HCT116 (cell line): ENCODE measurements at regions not wholly inside any gene's neighbourhood (a gene's known extent, or its start where the extent isn't known, plus 50 kb on each side); places are given as distances from the start of the nearest gene placed in this dataset.

Experiments used
- ATAC-seq: fragments of 200-7000 bp; cut with Tn5 transposase; 2 replicates; pipeline ENCODE4 v1.9.1; 2020; ENCODE audit warnings: mild to moderate bottlenecking, moderate library complexity
- BruUV-seq: library from RNA; stranded (reverse); fragments of 400-500 nt; replicated peaks from 2 replicates; lab custom pipeline; 2021; lab: Mats Ljungman, UMichigan
- CTCF ChIA-PET: fragments of 300-600 bp; sonication (Branson Sonifier 250); formaldehyde crosslinking; loops from one replicate; lab custom pipeline; 2021; ENCODE audit warnings: antibody characterized with exemption; lab: Charles Lee
- POLR2A ChIA-PET: fragments of 300-600, 350-600 bp; sonication (Branson Sonifier 250); formaldehyde crosslinking; loops from one replicate; lab custom pipeline; 2021; ENCODE audit warnings: antibody characterized with exemption; lab: Charles Lee
- RAD21 ChIA-PET, 2 experiments: fragments of 300-600 bp; sonication (Branson Sonifier 250); formaldehyde crosslinking; loops; one replicate each; lab custom pipeline; 2023; ENCODE audit warnings: low total read pairs in 2 of 2; ENCODE audit not compliant: uncharacterized antibody in 2 of 2, unreplicated experiment in 2 of 2, low non-redundant PET in 1 of 2; lab: Charles Lee
- DNase-seq: peaks from one replicate; pipeline ENCODE4 v3.0.0-alpha.2; 2010; ENCODE audit warnings: low read depth, low spot score
- H2AFZ ChIP-seq: fragments of 200-600 bp; shearing (Covaris generic), sonication (generic); 2 replicates; pipeline ENCODE4 v1.6.1; 2017; ENCODE audit warnings: low read depth, mixed run types, mixed read lengths, antibody characterized with exemption, low read length; ENCODE audit not compliant: poor library complexity, severe bottlenecking
- H3K27ac ChIP-seq: 2 replicates; pipeline ENCODE4 v1.5.1; 2012; ENCODE audit warnings: low read depth, low read length
- H3K27me3 ChIP-seq: fragments of 200-600 bp; sonication (generic); 2 replicates; pipeline ENCODE4 v1.6.1; 2016; ENCODE audit warnings: mixed run types, low read length, mixed read lengths; ENCODE audit not compliant: insufficient read depth
- H3K36me3 ChIP-seq, 2 experiments: fragments of 200-500 bp in 1 of 2; fragments of 200-600 bp in 1 of 2; sonication (Bioruptor generic) in 1 of 2; sonication (generic) in 1 of 2; 2 replicates each; pipeline versions ENCODE4 v1.5.1 to v1.6.1; 2014 to 2016; ENCODE audit warnings: low read length in 2 of 2, inconsistent platforms in 1 of 2, mixed read lengths in 1 of 2, mixed run types in 1 of 2; ENCODE audit not compliant: insufficient read depth in 2 of 2, control insufficient read depth in 1 of 2
- H3K4me1 ChIP-seq, 2 experiments: fragments of 200-600 bp in 1 of 2; sonication (generic) in 1 of 2; 2 replicates each; pipeline versions ENCODE4 v1.5.1 to v1.6.1; 2012 to 2017; ENCODE audit warnings: low read length in 2 of 2, inconsistent platforms in 1 of 2, mild to moderate bottlenecking in 1 of 2, mixed read lengths in 1 of 2, mixed run types in 1 of 2, moderate library complexity in 1 of 2; ENCODE audit not compliant: insufficient read depth in 2 of 2, control insufficient read depth in 1 of 2
- H3K4me2 ChIP-seq: fragments of 200-600 bp; sonication (generic); 2 replicates; pipeline ENCODE4 v1.6.1; 2017; ENCODE audit warnings: mixed run types, low read length, mixed read lengths
- H3K4me3 ChIP-seq, 2 experiments: fragments of 200-600 bp in 1 of 2; sonication (generic) in 1 of 2; replicated peaks in 1 of 2; 2 replicates each; pipeline ENCODE4 v1.5.1; 2011 to 2016; ENCODE audit warnings: low read length in 2 of 2, control low read depth in 1 of 2, low read depth in 1 of 2, mild to moderate bottlenecking in 1 of 2, mixed read lengths in 1 of 2, mixed run types in 1 of 2
- H3K79me2 ChIP-seq: fragments of 200-600 bp; sonication (generic); 2 replicates; pipeline ENCODE4 v1.6.1; 2017; ENCODE audit warnings: mild to moderate bottlenecking, mixed run types, low read length, moderate library complexity, mixed read lengths; ENCODE audit not compliant: insufficient read depth
- H3K9ac ChIP-seq: fragments of 200-600 bp; sonication (generic); 2 replicates; pipeline ENCODE4 v1.6.1; 2016; ENCODE audit warnings: low read length, mixed read lengths
- H3K9me2 ChIP-seq: fragments of 200-600 bp; sonication (generic), shearing (Covaris generic); 2 replicates; pipeline ENCODE4 v1.6.1; 2017; ENCODE audit warnings: mixed run types, mild to moderate bottlenecking, moderate library complexity; ENCODE audit not compliant: insufficient read depth
- H3K9me3 ChIP-seq, 2 experiments: fragments of 200-500 bp in 1 of 2; fragments of 200-600 bp in 1 of 2; sonication (Bioruptor generic) in 1 of 2; sonication (generic) in 1 of 2; 2 replicates each; pipeline ENCODE4 v1.6.1; 2014 to 2017; ENCODE audit warnings: low read length in 2 of 2, mixed read lengths in 2 of 2, inconsistent platforms in 1 of 2, low read depth in 1 of 2, mild to moderate bottlenecking in 1 of 2, mixed run types in 1 of 2, moderate library complexity in 1 of 2; ENCODE audit not compliant: control insufficient read depth in 1 of 2, insufficient read depth in 1 of 2
- H4K20me1 ChIP-seq: fragments of 200-600 bp; sonication (generic), shearing (Covaris generic); 2 replicates; pipeline ENCODE4 v1.6.1; 2017; ENCODE audit warnings: mixed run types, mild to moderate bottlenecking, moderate library complexity; ENCODE audit not compliant: insufficient read depth
- CEBPB ChIP-seq: IDR thresholded peaks from 2 replicates; pipeline ENCODE4 v1.6.1; 2012; ENCODE audit warnings: low read depth
- ELF1 ChIP-seq: IDR thresholded peaks from 2 replicates; pipeline ENCODE4 v1.6.1; 2012; ENCODE audit warnings: low read depth, borderline replicate concordance
- EZH2 ChIP-seq: fragments of 200-600 bp; sonication (generic); IDR thresholded peaks from 2 replicates; pipeline ENCODE4 v1.6.1; 2017; ENCODE audit warnings: antibody characterized with exemption, mixed run types
- EZH2phosphoT487 ChIP-seq: fragments of 200-600 bp; IDR thresholded peaks from 2 replicates; pipeline ENCODE4 v1.6.1; 2018; ENCODE audit warnings: antibody characterized with exemption, borderline replicate concordance
- FOSL1 ChIP-seq: IDR thresholded peaks from 2 replicates; pipeline ENCODE4 v1.6.1; 2012; ENCODE audit warnings: low read depth
- JUND ChIP-seq: IDR thresholded peaks from 2 replicates; pipeline ENCODE4 v1.6.1; 2012
- POLR2AphosphoS5 ChIP-seq: IDR thresholded peaks from 2 replicates; pipeline ENCODE4 v1.6.1; 2011; ENCODE audit warnings: mild to moderate bottlenecking, low read depth, low read length, moderate library complexity
- SIN3A ChIP-seq: IDR thresholded peaks from 2 replicates; pipeline ENCODE4 v1.6.1; 2012; ENCODE audit warnings: low read depth
- SP1 ChIP-seq: IDR thresholded peaks from 2 replicates; pipeline ENCODE4 v1.6.1; 2012; ENCODE audit warnings: low read depth
- SRF ChIP-seq: IDR thresholded peaks from 2 replicates; pipeline ENCODE4 v1.6.1; 2012; ENCODE audit warnings: low read depth
- TCF7L2 ChIP-seq: IDR thresholded peaks from 2 replicates; pipeline ENCODE4 v1.7.0; 2011; ENCODE audit warnings: borderline replicate concordance, inconsistent platforms; ENCODE audit not compliant: insufficient read depth, insufficient read length; ENCODE audit errors: extremely low read depth
- YY1 ChIP-seq: IDR thresholded peaks from 2 replicates; pipeline ENCODE4 v1.6.1; 2011; ENCODE audit warnings: low read length, low read depth, moderate library complexity, mild to moderate bottlenecking; ENCODE audit not compliant: insufficient replicate concordance; ENCODE audit errors: extremely low read depth
- ZFX ChIP-seq: fragments of 450-650 bp; IDR thresholded peaks from 2 replicates; pipeline ENCODE4 v1.6.1; 2017
- ZNF274 ChIP-seq: fragments of 200-500 bp; sonication (Bioruptor generic); IDR thresholded peaks from 2 replicates; pipeline ENCODE4 v1.6.1; 2014; ENCODE audit warnings: mild to moderate bottlenecking, low read depth, low read length, inconsistent platforms
- intact Hi-C: fragments of 100-400 bp; cut with micrococcal nuclease; formaldehyde crosslinking; loops from 2 replicates; pipeline ENCODE4 v1.10.0; 2022
- TF ChIP-seq, protein P1 (sequence below): IDR thresholded peaks from 2 replicates; pipeline ENCODE4 v1.6.1; 2012; ENCODE audit warnings: low read depth
- TF ChIP-seq, protein P2 (sequence below): IDR thresholded peaks from 2 replicates; pipeline ENCODE4 v1.6.1; 2012
- TF ChIP-seq, protein P3 (sequence below), 3 experiments: fragments of 200-600 bp in 1 of 3; sonication (generic) in 1 of 3; IDR thresholded peaks in 2 of 3; conservative IDR thresholded peaks in 1 of 3; 2 replicates each; pipeline ENCODE4 v1.5.1; 2012 to 2017; ENCODE audit warnings: low read depth in 2 of 3, low read length in 2 of 3, antibody characterized with exemption in 1 of 3, borderline replicate concordance in 1 of 3, control low read depth in 1 of 3, mild to moderate bottlenecking in 1 of 3, mixed read lengths in 1 of 3, mixed run types in 1 of 3, moderate library complexity in 1 of 3; ENCODE audit not compliant: insufficient read depth in 1 of 3
- TF ChIP-seq, protein P4 (sequence below): IDR thresholded peaks from 2 replicates; pipeline ENCODE4 v1.6.1; 2012

DNA sequence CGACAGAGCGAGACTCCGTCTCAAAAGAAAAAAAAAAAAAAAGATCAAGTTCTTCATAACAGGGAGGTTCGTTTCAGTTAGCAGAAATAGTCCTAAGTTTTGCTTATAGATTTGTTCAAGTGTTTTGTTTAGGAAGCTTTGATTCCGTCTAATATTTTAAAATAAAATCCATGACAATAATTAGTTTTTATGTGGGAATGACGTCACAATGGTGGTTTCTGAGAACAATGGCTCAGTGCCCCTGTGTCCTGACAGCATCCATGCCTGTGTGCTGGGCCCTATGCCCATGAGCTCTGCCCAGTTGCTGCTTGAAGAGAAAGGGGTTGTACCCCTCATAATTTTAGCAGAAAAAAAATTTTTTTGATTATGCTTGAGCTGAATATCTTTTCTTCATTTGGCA lies 134.0 kb downstream of the SST start:
- no TSS peak for BruUV-seq
- no peak for DNase-seq
- ChIA-PET CTCF (no interaction called here), RAD21 (no interaction called here), POLR2A (no interaction called here)
- Histone ChIP-seq H3K36me3 (no peaks in the 10 kb centered on the region), H3K27me3 (peaks cover 19% of the 10 kb centered on the region), H3K9me3 (no peaks in the 10 kb centered on the region), H3K9ac (no peak overlapping the region), H3K27ac (no peak overlapping the region), H3K79me2 (no peaks in the 10 kb centered on the region), H2AFZ (no peak overlapping the region), H4K20me1 (no peaks in the 10 kb centered on the region), H3K9me2 (no peaks in the 10 kb centered on the region), H3K4me3 (no peak overlapping the region), H3K4me2 (no peak overlapping the region), H3K4me1 (no peaks in the 10 kb centered on the region)
- TF ChIP-seq, protein P1, sequence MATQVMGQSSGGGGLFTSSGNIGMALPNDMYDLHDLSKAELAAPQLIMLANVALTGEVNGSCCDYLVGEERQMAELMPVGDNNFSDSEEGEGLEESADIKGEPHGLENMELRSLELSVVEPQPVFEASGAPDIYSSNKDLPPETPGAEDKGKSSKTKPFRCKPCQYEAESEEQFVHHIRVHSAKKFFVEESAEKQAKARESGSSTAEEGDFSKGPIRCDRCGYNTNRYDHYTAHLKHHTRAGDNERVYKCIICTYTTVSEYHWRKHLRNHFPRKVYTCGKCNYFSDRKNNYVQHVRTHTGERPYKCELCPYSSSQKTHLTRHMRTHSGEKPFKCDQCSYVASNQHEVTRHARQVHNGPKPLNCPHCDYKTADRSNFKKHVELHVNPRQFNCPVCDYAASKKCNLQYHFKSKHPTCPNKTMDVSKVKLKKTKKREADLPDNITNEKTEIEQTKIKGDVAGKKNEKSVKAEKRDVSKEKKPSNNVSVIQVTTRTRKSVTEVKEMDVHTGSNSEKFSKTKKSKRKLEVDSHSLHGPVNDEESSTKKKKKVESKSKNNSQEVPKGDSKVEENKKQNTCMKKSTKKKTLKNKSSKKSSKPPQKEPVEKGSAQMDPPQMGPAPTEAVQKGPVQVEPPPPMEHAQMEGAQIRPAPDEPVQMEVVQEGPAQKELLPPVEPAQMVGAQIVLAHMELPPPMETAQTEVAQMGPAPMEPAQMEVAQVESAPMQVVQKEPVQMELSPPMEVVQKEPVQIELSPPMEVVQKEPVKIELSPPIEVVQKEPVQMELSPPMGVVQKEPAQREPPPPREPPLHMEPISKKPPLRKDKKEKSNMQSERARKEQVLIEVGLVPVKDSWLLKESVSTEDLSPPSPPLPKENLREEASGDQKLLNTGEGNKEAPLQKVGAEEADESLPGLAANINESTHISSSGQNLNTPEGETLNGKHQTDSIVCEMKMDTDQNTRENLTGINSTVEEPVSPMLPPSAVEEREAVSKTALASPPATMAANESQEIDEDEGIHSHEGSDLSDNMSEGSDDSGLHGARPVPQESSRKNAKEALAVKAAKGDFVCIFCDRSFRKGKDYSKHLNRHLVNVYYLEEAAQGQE: no peak
- TF ChIP-seq SRF (no peak), ELF1 (no peak), CEBPB (no peak), EZH2 (no peak), TCF7L2 (no peak), SP1 (no peak), SIN3A (no peak), FOSL1 (no peak), YY1 (no peak), JUND (no peak), ZFX (no peak), POLR2AphosphoS5 (no peak), EZH2phosphoT487 (no peak), ZNF274 (no peak)
- TF ChIP-seq, protein P2, sequence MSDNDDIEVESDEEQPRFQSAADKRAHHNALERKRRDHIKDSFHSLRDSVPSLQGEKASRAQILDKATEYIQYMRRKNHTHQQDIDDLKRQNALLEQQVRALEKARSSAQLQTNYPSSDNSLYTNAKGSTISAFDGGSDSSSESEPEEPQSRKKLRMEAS: no peak
- TF ChIP-seq, protein P3, sequence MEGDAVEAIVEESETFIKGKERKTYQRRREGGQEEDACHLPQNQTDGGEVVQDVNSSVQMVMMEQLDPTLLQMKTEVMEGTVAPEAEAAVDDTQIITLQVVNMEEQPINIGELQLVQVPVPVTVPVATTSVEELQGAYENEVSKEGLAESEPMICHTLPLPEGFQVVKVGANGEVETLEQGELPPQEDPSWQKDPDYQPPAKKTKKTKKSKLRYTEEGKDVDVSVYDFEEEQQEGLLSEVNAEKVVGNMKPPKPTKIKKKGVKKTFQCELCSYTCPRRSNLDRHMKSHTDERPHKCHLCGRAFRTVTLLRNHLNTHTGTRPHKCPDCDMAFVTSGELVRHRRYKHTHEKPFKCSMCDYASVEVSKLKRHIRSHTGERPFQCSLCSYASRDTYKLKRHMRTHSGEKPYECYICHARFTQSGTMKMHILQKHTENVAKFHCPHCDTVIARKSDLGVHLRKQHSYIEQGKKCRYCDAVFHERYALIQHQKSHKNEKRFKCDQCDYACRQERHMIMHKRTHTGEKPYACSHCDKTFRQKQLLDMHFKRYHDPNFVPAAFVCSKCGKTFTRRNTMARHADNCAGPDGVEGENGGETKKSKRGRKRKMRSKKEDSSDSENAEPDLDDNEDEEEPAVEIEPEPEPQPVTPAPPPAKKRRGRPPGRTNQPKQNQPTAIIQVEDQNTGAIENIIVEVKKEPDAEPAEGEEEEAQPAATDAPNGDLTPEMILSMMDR (IDR thresholded peaks at IDR 0.05 in 2 of 3, conservative IDR thresholded peaks at IDR 0.05 in 1 of 3; ENCODE audit: borderline replicate concordance in 1 of 3, insufficient read depth in 1 of 3, low read depth in 2 of 3, low read length in 2 of 3): no peak
- TF ChIP-seq, protein P4, sequence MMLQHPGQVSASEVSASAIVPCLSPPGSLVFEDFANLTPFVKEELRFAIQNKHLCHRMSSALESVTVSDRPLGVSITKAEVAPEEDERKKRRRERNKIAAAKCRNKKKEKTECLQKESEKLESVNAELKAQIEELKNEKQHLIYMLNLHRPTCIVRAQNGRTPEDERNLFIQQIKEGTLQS: no peak
- no peak for ATAC-seq
- intact Hi-C loops: no loop called here
